Large intestine (tissue), 3 donors: ENCODE measurements at regions not wholly inside any gene's neighbourhood (a gene's known extent, or its start where the extent isn't known, plus 50 kb on each side); places are given as distances from the start of the nearest gene placed in this dataset.

Source experiments
- DNase-seq, 2 donors: peaks; one replicate each; pipeline versions ENCODE4 v3.0.0 to v3.0.0-alpha.2; 2013
- H3K27ac ChIP-seq: one replicate; pipeline ENCODE4 v1.5.1; 2013; ENCODE audit warnings: low read length
- H3K27me3 ChIP-seq: 2 replicates; pipeline ENCODE4 v1.6.1; 2013; ENCODE audit warnings: low read length; ENCODE audit not compliant: control insufficient read depth, insufficient read depth
- H3K36me3 ChIP-seq: 2 replicates; pipeline ENCODE4 v1.6.1; 2013; ENCODE audit warnings: low read length; ENCODE audit not compliant: control insufficient read depth, insufficient read depth
- H3K4me1 ChIP-seq: one replicate; pipeline ENCODE4 v1.6.1; 2013; ENCODE audit warnings: low read length; ENCODE audit not compliant: control insufficient read depth, insufficient read depth
- H3K4me3 ChIP-seq: one replicate; pipeline ENCODE4 v1.5.1; 2013; ENCODE audit warnings: low read length
- H3K9me3 ChIP-seq: one replicate; pipeline ENCODE4 v1.6.1; 2013; ENCODE audit warnings: mild to moderate bottlenecking, low read depth, low read length, moderate library complexity; ENCODE audit not compliant: control insufficient read depth
- WGBS: methylation state at CpG from one replicate; pipeline ENCODE4 v1.1.5; 2013; ENCODE audit warnings: low lambda C conversion rate; ENCODE audit not compliant: insufficient coverage; 5-methylcytosine and 5-hydroxymethylcytosine counted together

GRCh38 chr14:61226015-61226654 is 55.0 kb downstream of the TMEM30B start:
- Histone ChIP-seq H3K27ac (no peak overlapping the region), H3K36me3 (no peaks in the 10 kb centered on the region), H3K27me3 (peaks cover 7% of the 10 kb centered on the region), H3K9me3 (no peaks in the 10 kb centered on the region), H3K4me1 (no peaks in the 10 kb centered on the region), H3K4me3 (no peak overlapping the region)
- DNase-seq, result no peak
- WGBS, result 40% methylated on average over 1 of the region's 5 CpGs

DNA sequence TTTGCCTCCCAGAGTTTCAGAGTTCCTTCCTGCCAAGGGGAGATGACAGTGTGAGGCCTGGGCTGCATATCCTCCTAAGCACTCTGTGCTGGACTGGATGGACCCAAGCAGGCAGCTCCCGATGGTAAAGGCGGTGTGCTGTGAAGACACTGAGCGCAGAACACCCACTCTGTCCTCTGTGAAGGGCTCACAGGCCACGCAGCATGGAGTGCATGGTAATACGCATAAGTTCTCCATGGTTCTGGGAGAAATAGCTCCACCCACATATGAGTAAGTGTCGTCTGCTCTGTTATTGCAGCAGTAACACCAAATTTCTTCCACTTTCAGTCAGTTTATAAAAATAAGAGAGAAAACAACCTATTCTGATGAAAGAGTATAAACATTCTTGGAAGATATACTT is 55.8 kb downstream of the TMEM30B start:
- Histone ChIP-seq H3K4me3 (no peak overlapping the region), H3K4me1 (no peaks in the 10 kb centered on the region), H3K27me3 (peaks cover 7% of the 10 kb centered on the region), H3K9me3 (no peaks in the 10 kb centered on the region), H3K36me3 (no peaks in the 10 kb centered on the region), H3K27ac (no peak overlapping the region)
- 100% methylated on average over 1 of the region's 6 CpGs for WGBS
- DNase-seq, result no peak

- Histone ChIP-seq H3K36me3 (no peaks in the 10 kb centered on the region), H3K4me3 (no peak overlapping the region), H3K4me1 (no peaks in the 10 kb centered on the region), H3K9me3 (no peaks in the 10 kb centered on the region), H3K27ac (no peak overlapping the region), H3K27me3 (peaks cover 6% of the 10 kb centered on the region)
- DNase-seq, result no peak
These were observed 57.6 kb downstream of the TMEM30B start for GRCh38 chr14:61223552-61223951.

DNA sequence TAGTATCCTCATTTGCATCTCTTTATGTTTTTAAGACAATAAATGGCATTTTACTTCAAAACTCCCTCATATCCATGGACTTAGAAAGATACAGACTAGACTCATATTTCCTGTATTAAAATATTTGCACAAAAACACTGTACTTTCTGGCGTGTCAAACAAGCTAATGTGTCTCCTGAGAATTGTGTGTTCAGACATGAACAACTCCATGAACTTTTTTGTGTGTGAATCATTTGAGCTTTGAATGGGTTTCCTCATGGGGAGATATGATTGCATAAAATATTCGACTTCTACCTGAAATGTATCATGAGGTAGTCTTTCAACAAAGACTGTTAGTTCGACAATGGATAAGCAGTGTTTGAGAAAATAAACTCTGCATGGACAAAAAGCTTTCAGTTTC is 58.8 kb downstream of the TMEM30B start:
- Histone ChIP-seq H3K27me3 (peaks cover 4% of the 10 kb centered on the region), H3K9me3 (no peaks in the 10 kb centered on the region), H3K4me1 (no peaks in the 10 kb centered on the region), H3K27ac (no peak overlapping the region), H3K36me3 (no peaks in the 10 kb centered on the region), H3K4me3 (no peak overlapping the region)
- no peak for DNase-seq
- WGBS, result 50% methylated on average over 1 of the region's 3 CpGs

DNA sequence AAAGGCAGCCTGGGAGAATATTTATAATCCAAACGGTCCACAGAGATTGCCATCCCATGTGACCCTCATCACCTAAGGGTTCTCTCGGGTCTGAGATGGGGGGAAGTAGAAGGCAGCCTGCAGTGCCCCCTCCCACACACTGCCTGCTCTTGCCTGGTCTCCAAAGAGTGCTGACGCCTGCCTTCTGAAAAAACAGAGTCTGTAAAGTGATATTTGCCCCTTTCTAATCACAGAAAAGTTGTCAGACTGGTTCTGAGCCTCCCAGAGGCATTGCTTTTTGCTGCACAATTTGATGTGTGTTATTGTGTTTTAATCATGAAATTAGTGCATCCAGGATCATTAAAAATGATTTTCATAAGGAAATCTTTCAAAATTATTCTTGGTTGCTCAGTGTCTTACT is 59.2 kb downstream of the TMEM30B start:
- no peaks in the 10 kb centered on the region for H3K4me1 ChIP-seq
- H3K4me3 ChIP-seq, result no peak overlapping the region
- no peaks in the 10 kb centered on the region for H3K36me3 ChIP-seq
- peak; percentile 14 to 52 for DNase-seq
- H3K27ac ChIP-seq, result no peak overlapping the region
- H3K27me3 ChIP-seq, result peaks cover 4% of the 10 kb centered on the region
- H3K9me3 ChIP-seq, result no peaks in the 10 kb centered on the region
- WGBS, result no CpG with 5 or more reads among the region's 3 CpGs

- Histone ChIP-seq H3K27me3 (peaks cover 4% of the 10 kb centered on the region), H3K9me3 (no peaks in the 10 kb centered on the region), H3K36me3 (no peaks in the 10 kb centered on the region), H3K27ac (no peak overlapping the region), H3K4me1 (no peaks in the 10 kb centered on the region), H3K4me3 (no peak overlapping the region)
- no CpG with 5 or more reads among the region's 3 CpGs for WGBS
- DNase-seq, result no peak
These were observed 61.5 kb downstream of the TMEM30B start for GRCh38 chr14:61219673-61220072.

DNA sequence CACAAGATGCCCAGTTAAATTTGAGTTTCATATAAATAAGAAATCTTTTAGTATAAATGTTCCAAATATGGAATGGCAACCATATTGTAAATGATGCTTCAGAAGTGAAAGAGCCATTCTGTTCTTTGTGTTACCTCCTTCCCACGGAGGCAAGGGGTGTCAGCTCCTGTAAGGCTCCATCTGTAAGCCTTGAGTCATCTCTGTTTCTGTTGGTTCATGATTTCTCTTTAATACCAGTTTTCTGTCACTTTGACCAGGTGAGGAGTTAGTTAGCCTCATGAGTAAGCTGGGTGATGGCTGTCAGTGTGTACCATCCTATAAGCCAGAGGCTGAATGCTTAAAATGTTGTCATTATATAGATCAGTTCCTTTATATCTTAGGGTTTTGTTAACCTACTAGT is 61.9 kb downstream of the TMEM30B start:
- 60% methylated on average over 1 of the region's 1 CpG for WGBS
- peaks cover 4% of the 10 kb centered on the region for H3K27me3 ChIP-seq
- H3K9me3 ChIP-seq, result no peaks in the 10 kb centered on the region
- no peak for DNase-seq
- H3K4me3 ChIP-seq, result no peak overlapping the region
- no peak overlapping the region for H3K27ac ChIP-seq
- no peaks in the 10 kb centered on the region for H3K36me3 ChIP-seq
- no peaks in the 10 kb centered on the region for H3K4me1 ChIP-seq

DNA sequence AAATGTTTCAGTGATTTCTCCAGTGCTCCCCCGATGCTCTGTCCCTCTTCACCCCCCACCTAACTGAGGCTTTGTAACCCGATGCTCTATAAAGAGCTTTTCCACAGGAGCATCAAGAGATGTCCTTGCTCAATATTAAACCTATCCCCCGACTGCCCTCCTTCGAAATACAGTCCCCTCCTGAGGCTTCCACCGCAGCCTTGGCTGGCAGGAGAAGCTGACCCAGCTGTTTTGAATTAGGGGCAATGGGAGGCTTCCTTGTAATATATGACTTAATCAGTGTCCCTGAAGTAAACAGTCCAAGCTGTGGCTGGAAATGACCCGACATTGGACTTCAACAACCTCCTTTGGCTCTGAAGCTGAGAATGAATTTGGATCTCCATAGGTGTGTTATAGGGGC is 62.4 kb downstream of the TMEM30B start:
- H3K4me1 ChIP-seq, result no peaks in the 10 kb centered on the region
- WGBS, result no CpG with 5 or more reads among the region's 6 CpGs
- H3K36me3 ChIP-seq, result no peaks in the 10 kb centered on the region
- H3K4me3 ChIP-seq, result no peak overlapping the region
- H3K27me3 ChIP-seq, result peaks cover 4% of the 10 kb centered on the region
- no peaks in the 10 kb centered on the region for H3K9me3 ChIP-seq
- H3K27ac ChIP-seq, result no peak overlapping the region
- DNase-seq, result no peak

DNA sequence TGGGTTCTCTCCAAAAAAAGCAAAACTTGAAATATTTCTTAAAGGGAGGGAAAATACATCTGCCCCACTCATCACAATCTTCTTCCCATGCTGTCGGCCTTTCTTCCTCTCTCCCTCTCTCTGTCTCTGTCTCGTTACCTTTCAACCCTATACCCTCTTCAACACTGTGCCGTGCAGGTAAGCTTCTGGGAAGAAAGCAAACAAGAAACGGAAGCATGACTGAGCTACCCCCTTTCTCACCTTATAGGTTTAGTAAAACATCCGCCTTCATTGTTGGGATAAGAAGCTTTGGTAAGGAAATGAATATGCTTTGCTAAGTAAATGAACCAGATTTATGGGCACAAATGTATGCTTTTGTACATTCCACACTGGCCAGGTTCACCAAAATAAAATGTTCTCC is 63.0 kb downstream of the TMEM30B start:
- no peak overlapping the region for H3K4me3 ChIP-seq
- H3K36me3 ChIP-seq, result no peaks in the 10 kb centered on the region
- peaks cover 4% of the 10 kb centered on the region for H3K27me3 ChIP-seq
- H3K4me1 ChIP-seq, result no peaks in the 10 kb centered on the region
- no peak overlapping the region for H3K27ac ChIP-seq
- H3K9me3 ChIP-seq, result no peaks in the 10 kb centered on the region
- 80% methylated on average over 2 of the region's 5 CpGs for WGBS
- DNase-seq, result no peak

- DNase-seq, result no peak
- H3K36me3 ChIP-seq, result no peaks in the 10 kb centered on the region
- no peak overlapping the region for H3K27ac ChIP-seq
- WGBS, result no CpG with 5 or more reads among the region's 2 CpGs
- no peak overlapping the region for H3K4me3 ChIP-seq
- H3K4me1 ChIP-seq, result no peaks in the 10 kb centered on the region
- H3K27me3 ChIP-seq, result peaks cover 4% of the 10 kb centered on the region
- H3K9me3 ChIP-seq, result no peaks in the 10 kb centered on the region
These were observed 63.6 kb downstream of the TMEM30B start for GRCh38 chr14:61217516-61217915.

DNA sequence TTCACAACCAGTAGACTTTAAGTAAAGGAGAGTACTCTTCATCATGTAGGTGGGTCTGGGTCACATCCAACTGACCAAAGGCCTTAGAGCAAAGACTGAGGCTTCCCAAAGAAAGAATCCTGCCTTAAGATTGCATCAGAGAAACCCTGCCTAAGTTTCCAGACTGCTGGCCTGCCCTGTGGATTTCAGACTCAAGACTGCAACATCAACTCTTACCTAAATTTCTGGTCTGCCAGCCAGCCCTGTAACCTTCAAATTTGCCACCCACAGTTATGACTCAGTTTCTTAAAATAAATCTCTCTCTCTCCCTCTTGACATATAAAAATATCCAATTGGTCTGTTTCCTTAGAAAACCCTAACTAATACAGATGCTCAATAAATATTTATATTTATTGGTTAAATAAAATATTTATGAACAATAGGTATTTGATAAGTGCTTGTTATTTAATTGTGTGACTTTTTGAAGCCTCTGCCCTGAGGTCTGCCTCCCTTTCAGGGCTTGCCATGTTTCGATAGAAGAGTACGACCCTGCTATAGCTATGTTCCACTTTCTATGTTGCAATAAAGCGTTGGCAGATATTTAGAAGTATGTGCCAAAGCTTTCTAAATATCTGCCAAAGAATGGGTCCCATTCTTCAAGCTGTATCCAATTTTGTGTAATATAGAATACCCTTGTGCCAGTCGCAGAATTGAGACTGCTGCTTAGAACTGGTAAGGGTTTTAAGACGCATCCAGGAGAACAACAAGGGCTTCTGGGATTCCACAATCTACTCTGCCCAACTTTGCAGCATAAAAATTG is 65.7 kb downstream of the TMEM30B start:
- Histone ChIP-seq H3K9me3 (no peaks in the 10 kb centered on the region), H3K36me3 (no peaks in the 10 kb centered on the region), H3K27me3 (peaks cover 4% of the 10 kb centered on the region), H3K27ac (no peak overlapping the region), H3K4me1 (no peaks in the 10 kb centered on the region), H3K4me3 (no peak overlapping the region)
- no CpG with 5 or more reads among the region's 5 CpGs for WGBS
- no peak for DNase-seq
